ENCODE measurements at regions not wholly inside any gene's neighbourhood (a gene's known extent, or its start where the extent isn't known, plus 50 kb on each side); places are given as distances from the start of the nearest gene placed in this dataset.
"Not testable (repeated sequence)": the region's sequence is repeated elsewhere in the genome, so short reads cannot be mapped to it uniquely, and the experiment has no call there.

DNA sequence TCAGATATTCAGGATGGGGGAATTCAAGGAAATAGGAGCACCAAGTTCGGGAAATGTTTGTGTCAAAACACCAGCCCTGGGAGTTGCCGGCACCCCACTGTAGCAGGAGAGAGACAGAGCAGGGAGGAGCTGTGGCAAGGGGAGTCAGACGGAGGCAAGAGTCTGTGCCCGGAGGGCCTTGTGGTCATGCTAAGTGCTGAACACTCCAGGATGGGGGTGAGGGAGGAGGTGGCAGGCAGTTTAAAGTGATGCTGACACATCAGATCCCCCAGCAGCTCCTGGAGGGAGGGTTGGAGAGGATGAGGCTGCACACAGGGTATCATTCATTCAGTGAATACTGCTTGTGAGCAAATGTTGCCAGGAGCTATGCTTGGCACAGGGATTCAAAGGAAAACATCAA is 150.3 kb upstream of the ETV3 start:
- DNase-seq: no peak

DNA sequence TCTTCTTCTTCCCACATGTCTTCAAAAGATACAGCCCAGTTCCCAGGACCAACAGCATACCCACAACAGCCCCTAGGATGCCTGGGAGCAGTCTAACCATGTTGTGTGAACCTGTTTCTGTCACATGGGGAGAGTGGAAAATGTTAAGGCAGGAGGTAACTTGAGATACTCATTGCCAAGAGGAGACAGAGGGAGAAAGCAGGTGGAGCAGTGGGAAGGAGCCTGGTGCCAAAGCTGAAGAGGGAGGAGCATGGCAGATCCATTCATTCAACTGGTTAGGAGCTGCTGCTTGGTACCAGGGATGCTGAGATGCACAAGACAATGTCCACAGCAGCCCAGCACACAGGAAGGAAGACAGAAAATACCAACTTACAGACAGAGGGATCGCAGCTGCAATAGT is 149.8 kb upstream of the ETV3 start:
- DNase-seq: no peak

DNA sequence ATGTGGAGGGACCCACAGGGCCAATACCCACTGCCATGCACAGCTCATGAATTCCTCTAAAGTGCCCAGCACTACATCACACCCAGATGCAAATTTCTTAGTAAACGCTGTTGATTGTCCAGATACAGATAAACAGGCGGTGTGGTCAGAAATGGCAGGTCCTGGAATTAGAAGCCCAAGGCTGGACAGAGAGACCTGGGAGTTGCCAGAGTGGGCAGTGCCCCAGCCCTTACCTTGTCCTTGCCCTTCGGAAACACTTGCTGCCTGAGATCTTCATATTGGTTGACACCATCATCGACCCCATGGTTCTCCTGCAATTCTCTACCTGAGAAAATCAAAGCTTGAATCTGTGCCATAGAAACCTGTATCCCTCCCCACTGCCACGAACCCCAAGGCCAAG is 149.3 kb upstream of the ETV3 start:
- no peak for DNase-seq

DNA sequence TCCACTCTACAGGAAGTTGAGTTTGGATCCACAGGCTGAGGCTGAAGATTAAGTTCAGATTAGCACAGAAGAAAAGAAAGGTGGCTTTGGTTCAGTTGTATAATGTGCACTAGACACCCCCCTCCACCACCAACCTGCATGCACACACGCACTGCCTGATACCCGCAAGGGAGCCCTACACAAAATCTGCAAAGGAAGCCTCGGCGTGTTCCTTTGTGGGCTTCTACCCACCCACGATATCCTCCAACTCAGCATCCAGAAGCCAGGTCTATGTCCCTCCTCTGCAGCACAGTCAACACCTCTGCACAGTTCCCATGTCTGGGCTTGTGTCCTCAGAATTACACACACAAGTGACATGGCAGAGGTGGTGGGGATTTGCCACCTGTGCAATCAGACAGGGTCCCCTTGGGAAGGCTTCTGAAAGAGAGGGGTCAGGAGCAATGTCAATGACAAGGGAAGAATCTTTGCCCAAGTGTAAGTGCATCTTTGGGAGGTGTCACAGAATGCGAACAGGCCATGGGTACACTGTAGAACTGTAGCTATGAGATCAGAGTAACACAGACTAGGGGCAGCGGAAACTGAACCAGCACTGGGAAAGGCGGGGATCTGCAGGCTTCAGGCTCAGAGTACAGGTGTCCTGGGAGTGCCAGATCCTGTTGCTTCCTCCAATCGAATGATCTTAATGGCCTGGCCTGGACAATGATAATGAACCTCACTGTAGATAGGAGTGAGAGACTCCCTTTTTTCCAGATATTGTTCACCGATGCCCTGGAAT is 148.6 kb upstream of the ETV3 start:
- DNase-seq: no peak

DNA sequence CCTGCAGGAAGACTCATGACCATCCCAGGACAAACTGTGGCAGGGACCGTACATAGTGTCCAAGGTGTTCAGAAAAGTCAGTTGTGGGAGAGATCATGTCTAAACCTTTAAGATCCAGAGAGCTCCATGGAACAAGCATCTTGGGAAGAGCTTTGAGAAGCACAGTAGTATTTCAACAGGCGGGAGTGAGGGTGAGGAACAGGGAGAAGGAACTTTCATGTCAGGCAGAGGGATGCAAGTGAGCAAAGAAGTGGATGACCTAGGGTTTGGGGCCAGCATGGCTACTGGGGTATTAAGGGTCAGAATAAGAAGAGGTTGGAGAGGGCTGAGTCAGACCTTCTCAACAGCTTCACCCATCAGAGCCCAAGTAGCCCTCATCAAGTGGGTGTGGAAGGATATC is 147.9 kb upstream of the ETV3 start:
- no peak for DNase-seq

DNA sequence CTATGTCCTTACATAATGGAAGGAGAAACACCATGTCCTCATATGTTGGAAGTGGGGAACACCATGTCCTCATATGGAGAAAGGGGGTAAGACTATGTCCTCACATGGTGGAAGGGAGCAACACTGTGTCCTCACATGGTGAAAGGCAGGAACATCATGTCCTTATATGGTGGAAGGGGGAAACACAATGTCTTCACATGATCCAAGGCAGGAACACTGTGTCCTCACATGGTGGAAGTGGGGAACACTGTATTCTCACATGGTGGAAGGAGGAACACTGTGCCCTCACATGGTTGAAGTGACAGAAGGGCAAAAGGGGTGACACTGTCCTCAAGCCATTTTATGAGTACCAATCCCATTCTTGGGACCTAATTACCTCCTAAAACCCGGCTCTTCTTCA is 146.3 kb upstream of the ETV3 start:
- DNase-seq: no peak

DNA sequence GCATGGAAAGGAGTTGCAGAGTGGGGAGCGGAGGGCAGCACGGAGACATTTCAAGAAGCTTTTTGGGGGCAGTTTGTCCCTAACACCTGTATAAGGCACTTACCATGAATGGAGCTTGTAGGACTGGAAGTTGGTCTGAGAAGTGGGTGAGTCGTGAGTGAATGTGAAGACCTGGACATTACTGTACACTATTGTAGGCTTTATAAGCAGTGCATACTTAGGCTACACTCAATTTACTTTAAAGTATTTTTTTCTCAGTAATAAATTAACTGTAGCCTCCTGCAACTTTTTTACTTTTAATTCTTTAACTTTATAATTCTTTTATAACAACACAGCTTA is 141.6 kb upstream of the ETV3 start:
- DNase-seq: no peak

DNA sequence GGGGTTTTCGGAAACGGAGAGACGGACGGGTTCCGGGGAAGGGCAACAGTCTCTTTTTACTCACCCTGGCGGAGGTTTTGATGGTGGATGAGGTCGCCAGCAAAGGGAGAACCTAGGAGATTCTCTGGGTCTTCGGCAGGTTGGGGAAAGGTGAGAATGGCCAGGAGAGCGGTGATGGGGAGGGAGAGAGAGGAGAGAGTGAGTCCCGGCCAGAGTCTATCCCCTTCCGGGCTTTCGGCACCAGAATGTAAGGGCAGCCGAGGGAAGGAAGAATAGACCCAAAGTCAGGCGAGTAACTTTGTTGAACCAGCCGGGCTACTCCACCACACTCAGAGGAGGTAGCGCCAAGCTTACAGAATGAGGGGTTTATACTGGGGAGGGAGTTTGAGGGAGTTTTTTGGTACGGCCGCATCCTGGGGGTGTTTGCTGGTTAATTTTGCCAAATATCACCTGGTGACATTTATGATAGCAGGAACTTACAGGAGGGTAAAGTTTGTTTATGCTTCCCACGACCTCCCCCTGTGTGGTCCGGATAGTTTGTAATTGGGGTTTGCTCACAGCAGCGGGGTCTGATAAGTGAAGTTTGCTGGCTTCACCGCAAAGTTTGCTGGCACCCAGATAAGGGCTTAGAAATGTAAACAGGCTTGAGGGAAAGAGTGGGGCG is 141.1 kb upstream of the ETV3 start:
- DNase-seq: no peak

DNA sequence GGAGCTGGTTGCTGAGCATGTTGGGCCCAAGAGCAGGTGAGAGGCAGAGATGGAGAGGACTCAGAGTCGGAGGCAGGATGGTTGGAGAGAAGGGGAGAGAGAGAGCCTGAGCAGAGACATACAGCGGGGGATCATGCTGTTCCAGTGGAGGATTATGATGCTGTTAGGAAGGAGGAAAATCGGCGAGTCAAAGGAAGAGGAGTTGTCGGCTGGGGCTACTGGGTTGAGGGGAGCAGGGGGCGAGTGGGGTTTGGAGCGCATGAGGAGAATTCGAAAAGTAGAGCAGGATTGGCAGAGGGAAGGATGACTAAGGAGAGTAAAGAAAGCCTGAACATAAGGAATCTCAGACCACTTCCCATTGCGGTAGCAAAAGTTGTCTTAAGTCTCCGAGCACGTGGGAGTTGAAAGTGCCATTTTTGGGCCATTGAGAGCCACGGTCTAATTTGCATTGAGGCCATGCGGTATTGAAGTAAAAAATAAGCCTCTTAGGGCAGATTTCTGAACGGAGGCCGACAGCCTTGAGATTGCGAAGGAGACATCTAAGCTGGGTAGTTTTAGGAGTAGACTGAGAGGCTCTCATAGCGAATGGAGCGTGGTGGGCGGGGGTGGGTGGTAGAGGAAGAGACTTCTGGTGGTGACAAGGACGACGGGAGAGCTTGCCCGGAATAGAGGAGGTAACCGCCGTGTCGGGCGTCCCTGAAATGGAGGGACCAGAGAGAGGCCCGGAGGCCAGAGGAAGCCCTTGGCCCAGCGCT is 140.4 kb upstream of the ETV3 start:
- DNase-seq: no peak

DNA sequence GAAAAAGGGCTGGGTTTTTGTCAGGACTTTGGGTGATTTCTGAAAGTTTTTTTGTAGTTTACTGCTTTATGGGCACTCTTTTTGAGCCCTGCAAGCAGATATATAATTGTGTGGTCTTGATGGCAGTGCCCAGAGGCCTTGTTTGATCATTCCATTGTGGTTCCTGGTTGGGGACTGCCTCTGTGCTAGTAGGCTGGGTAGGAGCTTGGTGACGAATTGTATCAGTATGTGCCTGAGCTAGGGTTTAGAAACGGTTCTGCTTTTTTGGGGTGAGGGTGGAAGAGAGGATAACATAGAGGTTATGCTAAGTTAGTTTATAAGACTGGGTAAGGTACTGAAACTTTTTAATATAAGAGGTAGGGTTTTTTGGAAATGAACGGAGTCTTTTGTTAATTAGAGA is 139.7 kb upstream of the ETV3 start:
- DNase-seq: no peak

DNA sequence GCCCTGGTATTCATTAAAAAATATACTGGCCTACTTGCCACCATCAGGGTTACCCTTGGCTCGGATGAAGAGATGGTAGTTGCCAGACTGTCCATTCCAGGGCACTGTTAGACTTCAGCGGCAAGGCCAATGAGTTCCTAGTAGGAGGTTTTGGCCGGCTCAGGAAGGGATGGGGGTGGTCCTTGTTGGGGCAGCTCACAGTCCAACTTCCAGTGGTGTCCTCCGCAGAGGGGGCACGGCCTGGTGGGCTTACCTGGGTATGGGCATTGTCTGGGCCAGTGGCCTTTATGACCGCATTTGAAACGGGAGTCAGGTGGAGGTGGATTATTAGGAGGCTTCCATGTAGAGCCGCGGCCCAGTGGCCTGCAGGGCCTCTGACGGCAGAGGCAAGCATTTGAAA is 139.1 kb upstream of the ETV3 start:
- DNase-seq: no peak

DNA sequence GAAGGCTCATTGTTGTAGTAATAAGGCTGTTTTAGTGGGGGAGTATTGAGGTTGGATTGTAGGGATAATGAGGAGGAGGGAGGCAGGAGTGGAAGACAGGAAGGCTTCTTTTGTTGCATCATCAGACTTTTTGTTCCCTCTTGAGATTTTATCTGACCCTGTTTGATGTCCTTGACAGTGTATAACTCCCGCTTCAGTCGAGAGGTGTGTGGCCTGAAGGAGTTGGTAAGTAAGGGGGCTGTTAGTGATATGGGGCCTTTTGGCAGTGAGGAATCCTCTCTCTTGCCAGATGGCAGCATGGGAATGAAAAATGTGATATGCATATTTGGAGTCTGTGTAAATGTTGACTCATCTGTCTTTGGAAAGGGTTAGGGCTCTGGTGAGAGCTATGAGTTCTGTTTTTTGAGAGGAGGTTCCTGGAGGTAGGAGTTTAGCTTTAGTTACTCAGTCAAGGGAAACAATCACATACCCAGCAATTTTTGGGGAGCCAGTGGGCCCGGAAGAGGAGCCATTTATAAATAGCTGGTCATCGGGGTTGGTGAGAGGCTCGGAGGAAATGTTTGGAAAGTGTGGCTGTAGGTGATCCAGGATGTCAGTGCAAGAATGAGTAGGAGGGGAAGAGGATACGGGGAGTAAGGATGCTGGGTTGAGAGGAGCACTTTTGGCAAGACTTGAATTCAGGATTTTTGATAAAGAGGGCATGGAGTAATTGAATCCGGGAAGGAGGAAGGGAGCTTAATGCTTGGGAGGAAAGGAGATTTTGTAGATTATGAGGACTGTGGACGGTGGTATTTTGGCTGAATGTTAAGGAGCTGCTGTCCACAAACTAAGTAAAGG is 136.7 kb upstream of the ETV3 start:
- DNase-seq: peak in 1 of 3 donors; percentile 41

DNA sequence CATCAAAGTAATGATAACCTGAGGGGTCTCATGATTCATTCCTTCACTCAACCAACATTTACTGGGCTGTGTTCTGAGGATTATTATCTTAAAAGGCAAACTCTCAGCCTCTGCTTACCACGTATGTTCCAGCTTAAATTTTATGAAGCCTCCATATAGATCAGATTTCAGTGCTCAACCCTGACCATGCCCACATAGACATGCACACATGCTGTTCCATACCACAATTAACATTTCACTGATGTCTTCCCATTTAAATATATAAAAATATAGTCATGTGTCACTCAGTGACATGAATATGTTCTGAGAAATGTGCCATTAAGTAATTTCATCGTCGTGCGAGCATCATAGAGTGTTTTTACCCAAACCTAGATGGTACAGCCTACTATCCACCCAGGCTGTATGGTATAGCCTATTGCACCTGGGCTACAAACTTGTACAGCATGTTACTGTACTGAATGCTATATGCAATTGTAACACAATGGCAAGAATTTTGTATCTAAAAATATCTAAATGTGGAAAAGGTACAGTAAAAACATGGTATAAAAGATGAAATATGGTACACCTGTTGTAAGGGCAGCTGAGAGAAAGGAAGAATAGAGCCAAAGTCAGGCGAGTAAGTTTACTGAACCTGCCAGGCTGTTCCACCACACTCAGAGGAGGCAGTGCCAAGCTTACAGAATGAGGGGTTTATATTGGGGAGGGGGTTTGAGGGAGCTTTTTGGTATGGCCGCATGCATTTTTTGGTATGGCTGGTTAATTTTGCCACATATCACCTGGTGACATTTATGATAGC is 134.7 kb upstream of the ETV3 start:
- DNase-seq: no peak

DNA sequence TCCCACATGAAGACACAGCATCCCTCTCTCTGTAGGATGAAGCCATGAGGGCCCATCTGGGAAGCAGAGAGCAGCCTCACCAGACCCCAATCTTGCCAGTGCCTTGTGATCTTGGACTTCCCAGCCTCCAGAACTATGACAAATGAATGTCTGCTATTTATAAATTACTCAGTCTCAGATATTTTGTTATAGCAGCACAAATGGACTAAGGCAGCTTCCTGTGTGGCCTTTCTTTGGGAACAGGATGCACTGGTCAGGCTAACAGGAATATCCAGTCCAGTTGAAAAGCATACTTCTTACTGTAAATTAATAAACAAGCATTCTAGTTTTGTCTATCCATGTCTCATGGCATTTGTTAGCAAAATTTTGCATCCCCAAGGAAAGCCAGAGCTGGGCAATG is 134.1 kb upstream of the ETV3 start:
- DNase-seq: no peak

DNA sequence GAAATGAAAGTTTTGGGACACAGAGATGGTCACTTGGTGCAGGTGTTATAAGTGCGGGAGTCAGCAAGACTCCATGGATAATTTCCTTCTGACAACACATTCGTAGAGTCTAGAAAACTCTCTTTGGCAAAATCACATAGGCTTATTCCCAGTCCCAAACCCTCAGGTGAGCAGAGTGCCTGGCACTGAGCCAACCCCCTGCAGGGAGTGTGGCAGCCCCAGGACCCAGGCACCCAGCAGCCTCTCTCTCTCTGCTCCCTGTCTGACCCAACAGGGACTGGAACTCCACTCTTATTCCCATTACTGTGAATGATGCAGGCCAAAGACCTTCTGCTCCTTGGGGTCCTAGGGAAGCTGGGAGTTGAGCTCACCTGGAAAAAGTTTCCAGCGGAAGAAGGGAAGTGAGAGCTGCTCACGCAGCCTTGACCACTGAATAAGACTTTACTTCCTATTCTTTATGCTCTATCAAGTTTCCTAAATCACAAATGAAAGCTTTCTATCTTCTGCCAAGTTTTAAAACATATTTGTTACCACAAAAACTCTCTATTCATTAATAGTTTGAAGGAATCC is 132.6 kb upstream of the ETV3 start:
- DNase-seq: no peak

DNA sequence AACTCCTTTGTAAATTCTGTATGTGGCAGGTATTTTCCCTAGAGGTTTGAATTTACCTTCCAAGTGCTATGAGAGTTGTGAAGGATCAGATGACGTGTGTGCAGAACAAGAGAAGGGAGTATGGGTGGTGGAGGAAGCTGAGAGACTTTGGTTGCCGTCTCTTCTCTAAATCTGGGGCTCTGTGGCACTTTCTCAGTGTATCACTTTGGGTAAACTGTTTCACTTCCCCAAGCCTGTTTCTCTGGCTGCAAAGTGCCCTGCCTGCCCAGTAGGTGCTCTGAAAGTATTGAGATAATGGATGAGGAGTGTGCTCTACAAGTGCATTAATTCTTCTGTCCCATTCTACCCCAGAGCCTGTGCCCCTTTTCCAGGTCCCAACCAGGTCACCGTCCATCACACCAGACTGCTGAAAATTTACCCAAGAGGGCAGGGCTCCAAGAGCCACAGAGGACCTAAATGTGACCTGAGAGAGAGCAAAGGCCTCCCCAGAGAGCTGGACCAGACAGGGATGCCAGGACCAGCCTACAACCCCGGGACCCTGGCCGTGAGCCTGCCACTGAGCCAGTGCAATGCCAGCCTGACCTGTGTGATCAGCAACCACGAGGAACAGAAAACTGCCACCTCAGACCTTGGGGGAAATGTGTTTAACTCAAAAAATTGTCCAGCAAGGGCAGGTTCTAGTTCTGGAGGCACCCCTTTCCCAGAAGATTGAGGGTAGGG is 131.6 kb upstream of the ETV3 start:
- peak in 2 of 3 donors; percentile 18 to 48 for DNase-seq

DNA sequence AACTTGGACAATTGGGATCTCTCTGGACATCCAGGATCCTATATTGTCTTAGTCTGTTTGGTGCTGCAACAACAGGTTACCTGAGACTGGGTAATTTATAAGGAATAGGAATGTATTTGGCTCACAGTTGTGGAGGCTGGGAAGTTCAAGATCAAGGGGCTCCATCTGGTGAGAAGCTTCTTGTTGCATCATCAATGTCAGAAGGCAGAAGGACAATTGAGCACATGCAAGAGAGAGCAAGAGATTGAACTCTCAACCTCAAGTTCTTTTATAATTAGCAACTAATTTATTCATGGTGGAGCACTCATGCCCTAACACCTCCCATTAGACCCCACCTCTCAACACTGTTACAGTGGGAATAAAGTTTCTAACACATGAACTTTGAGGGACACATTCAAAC is 124.7 kb upstream of the ETV3 start:
- DNase-seq: no peak

DNA sequence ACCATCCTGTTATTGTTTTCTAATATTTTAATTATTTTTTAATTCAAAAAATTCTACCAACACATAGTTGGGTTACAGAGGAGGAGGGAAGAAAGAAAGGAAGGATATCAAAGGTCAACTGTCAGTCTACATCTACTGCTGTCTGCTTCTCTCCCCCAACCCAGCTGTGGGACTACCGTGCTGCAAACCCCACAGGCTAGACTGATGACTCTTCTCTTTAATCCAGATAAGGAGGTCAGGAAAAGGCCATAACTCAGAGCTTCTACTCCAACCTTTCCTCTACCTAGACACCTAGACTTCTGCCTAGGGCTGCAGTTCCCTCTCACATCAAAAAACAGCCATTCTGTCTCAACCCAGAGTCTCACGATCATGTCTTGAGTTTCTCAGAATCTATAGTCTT is 124.2 kb upstream of the ETV3 start:
- no peak for DNase-seq

DNA sequence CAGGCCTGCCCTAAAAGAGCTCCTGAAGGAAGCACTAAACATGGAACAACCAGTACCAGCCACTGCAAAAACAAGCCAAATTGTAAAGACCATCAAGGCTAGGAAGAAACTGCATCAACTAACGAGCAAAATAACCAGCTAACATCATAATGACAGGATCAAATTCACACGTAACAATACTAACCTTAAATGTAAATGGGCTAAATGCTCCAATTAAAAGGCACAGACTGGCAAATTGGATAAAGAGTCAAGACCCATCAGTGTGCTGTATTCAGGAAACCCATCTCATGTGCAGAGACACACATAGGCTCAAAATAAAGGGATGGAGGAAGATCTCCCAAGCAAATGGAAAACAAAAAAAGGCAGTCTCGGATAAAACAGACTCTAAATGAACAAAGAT is 117.7 kb upstream of the ETV3 start:
- DNase-seq: not testable (repeated sequence)

DNA sequence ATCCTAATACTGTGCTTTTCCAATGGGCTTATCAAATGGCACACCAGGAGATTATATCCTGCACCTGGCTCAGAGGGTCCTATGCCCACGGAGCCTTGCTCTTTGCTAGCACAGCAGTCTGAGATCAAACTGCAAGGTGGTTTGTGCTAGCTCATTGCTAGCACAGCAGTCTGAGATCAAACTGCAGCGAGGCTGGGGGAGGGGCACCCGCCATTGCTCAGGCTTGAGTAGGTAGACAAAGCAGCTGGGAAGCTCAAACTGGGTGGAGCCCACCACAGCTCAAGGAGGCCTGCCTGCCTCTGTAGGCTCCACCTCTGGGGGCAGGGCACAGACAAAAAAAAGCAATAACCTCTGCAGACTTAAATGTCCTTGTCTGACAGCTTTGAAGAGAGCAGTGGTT is 116.0 kb upstream of the ETV3 start:
- not testable (repeated sequence) for DNase-seq

DNA sequence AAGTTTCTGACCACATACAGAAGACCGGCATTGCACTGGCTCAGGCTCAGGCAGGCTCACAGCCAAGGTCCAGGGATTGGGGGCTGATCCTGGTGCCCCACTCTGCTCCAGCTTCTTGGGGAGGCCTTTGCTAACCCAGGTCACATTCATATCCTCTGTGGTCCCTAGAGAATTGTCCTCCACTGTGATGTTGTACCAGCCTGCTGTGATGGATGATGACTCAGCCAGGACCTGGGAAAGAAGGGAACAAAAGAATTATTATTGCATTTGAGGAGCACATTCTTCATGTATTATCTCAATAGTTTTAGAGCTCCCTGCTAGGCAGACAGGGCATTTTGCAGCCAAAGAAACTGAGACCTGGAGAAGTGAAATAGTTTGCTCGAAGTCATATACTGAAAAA is 114.3 kb upstream of the ETV3 start:
- no peak for DNase-seq

Data from suppressor macrophage treated with lipopolysaccharide for 1 hour (primary cell).